Hepatocyte (in vitro differentiated cells): ENCODE measurements at regions not wholly inside any gene's neighbourhood (a gene's known extent, or its start where the extent isn't known, plus 50 kb on each side); places are given as distances from the start of the nearest gene placed in this dataset.

ENCODE experiments used
- EZH2 ChIP-seq: fragments of 200-600 bp; sonication (generic); IDR thresholded peaks from 2 replicates; pipeline ENCODE4 v1.6.1; 2016; ENCODE audit warnings: antibody characterized with exemption, mild to moderate bottlenecking, borderline replicate concordance
- EZH2phosphoT487 ChIP-seq: fragments of 200-600 bp; sonication (generic); IDR thresholded peaks from one replicate; pipeline ENCODE4 v1.6.1; 2018; ENCODE audit warnings: antibody characterized with exemption, mild to moderate bottlenecking, low read depth, moderate library complexity; ENCODE audit not compliant: unreplicated experiment, severe bottlenecking
- TF ChIP-seq, protein P1 (sequence below): fragments of 200-600 bp; sonication (generic); IDR thresholded peaks from 2 replicates; pipeline ENCODE4 v1.5.1; 2016; ENCODE audit warnings: antibody characterized with exemption, mild to moderate bottlenecking; ENCODE audit not compliant: poor library complexity

DNA sequence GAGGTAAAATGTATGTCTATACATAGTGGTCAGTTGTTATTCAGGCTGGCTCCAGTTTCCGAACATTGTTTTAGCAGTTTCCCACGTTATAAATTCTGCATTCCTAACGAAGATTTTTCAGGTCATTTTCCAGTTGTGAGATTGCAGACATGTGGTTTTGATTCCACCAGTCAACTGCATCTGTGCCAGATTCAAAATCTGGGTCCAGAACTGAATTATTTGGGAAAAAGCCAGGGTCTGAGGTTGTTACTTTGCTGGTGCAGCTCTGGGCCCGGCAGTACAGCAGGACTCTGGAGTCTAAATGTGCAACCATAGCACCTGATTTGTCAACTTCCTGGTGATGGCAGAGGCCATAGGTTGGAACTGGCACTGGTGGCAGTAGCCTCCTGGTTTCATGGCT lies 105.7 kb upstream of the MEGF10 start:
- TF ChIP-seq, protein P1, sequence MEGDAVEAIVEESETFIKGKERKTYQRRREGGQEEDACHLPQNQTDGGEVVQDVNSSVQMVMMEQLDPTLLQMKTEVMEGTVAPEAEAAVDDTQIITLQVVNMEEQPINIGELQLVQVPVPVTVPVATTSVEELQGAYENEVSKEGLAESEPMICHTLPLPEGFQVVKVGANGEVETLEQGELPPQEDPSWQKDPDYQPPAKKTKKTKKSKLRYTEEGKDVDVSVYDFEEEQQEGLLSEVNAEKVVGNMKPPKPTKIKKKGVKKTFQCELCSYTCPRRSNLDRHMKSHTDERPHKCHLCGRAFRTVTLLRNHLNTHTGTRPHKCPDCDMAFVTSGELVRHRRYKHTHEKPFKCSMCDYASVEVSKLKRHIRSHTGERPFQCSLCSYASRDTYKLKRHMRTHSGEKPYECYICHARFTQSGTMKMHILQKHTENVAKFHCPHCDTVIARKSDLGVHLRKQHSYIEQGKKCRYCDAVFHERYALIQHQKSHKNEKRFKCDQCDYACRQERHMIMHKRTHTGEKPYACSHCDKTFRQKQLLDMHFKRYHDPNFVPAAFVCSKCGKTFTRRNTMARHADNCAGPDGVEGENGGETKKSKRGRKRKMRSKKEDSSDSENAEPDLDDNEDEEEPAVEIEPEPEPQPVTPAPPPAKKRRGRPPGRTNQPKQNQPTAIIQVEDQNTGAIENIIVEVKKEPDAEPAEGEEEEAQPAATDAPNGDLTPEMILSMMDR = no peak
- TF ChIP-seq EZH2 (no peak), EZH2phosphoT487 (no peak)
